K562 (cell line): ENCODE measurements at regions not wholly inside any gene's neighbourhood (a gene's known extent, or its start where the extent isn't known, plus 50 kb on each side); places are given as distances from the start of the nearest gene placed in this dataset.

Experiments
- ATAC-seq: fragments of 200-7000 bp; cut with Tn5 transposase; 3 replicates; pipeline ENCODE4 v1.9.1; 2020; ENCODE audit warnings: moderate library complexity
- BruUV-seq: library from RNA; stranded (reverse); fragments of 400-500 nt; replicated peaks from 2 replicates; lab custom pipeline; 2021; lab: Mats Ljungman, UMichigan
- CTCF ChIA-PET: fragments of 300-600 bp; formaldehyde crosslinking; extraction: SDS; loops from one replicate; lab custom pipeline; 2021; ENCODE audit warnings: low intra/inter-chr PET ratio; lab: Yijun Ruan, JAX
- POLR2A ChIA-PET: fragments of 300-600, 350-650 bp; sonication (Branson Sonifier 250); formaldehyde crosslinking; extraction: SDS; loops from one replicate; lab custom pipeline; 2021; ENCODE audit warnings: antibody characterized with exemption, inconsistent platforms; lab: Yijun Ruan, JAX
- DNase-seq, 4 experiments: peaks; one replicate each; pipeline versions ENCODE4 v3.0.0 to v3.0.0-alpha.2; 2011 to 2018; ENCODE audit warnings: low spot score in 3 of 4, mixed read lengths in 3 of 4; ENCODE audit errors: extremely low read depth in 1 of 4
- FAIRE-seq: peaks from 2 replicates; lab custom pipeline; 2011; peaks lifted over from hg19 to GRCh38; lab: Jason Lieb, UNC
- H2AFZ ChIP-seq: 2 replicates; pipeline ENCODE4 v1.6.0; 2011; ENCODE audit warnings: low read depth, low read length, control low read depth, inconsistent platforms
- H3K27ac ChIP-seq: fragments of 200-600 bp; 3 replicates; pipeline ENCODE4 v1.8.0; 2011; ENCODE audit warnings: low read depth, mild to moderate bottlenecking, control low read depth, inconsistent platforms, low read length, moderate library complexity, mixed read lengths; ENCODE audit errors: extremely low read depth
- H3K27me3 ChIP-seq, 2 experiments: fragments of 300-600 bp in 1 of 2; 2 replicates in 1 of 2; 3 replicates in 1 of 2; pipeline versions ENCODE4 v1.6.0 to v1.8.0; 2011; ENCODE audit warnings: inconsistent platforms in 2 of 2, low read length in 2 of 2, mild to moderate bottlenecking in 1 of 2, mixed read lengths in 1 of 2, moderate library complexity in 1 of 2; ENCODE audit not compliant: control insufficient read depth in 2 of 2, insufficient read depth in 2 of 2
- H3K36me3 ChIP-seq: fragments of 300-600 bp; 3 replicates; pipeline ENCODE4 v1.8.0; 2011; ENCODE audit warnings: mild to moderate bottlenecking, low read length, inconsistent platforms; ENCODE audit not compliant: control insufficient read depth, insufficient read depth
- H3K4me1 ChIP-seq, 2 experiments: fragments of 200-600 bp in 1 of 2; replicated peaks in 1 of 2; 2 replicates in 1 of 2; 3 replicates in 1 of 2; pipeline versions ENCODE4 v1.5.1 to v1.8.0; 2011; ENCODE audit warnings: inconsistent platforms in 2 of 2, low read length in 2 of 2, mild to moderate bottlenecking in 1 of 2, mixed read lengths in 1 of 2, moderate library complexity in 1 of 2; ENCODE audit not compliant: control insufficient read depth in 2 of 2, insufficient read depth in 2 of 2
- H3K4me2 ChIP-seq: 2 replicates; pipeline ENCODE4 v1.6.1; 2011; ENCODE audit warnings: low read length, control low read depth, inconsistent platforms, mixed read lengths; ENCODE audit not compliant: insufficient read depth
- H3K4me3 ChIP-seq: fragments of 200-600 bp; sonication (generic), shearing (Covaris generic); 2 replicates; pipeline ENCODE4 v1.5.1; 2016; ENCODE audit warnings: control low read depth, inconsistent platforms
- H3K79me2 ChIP-seq: fragments of 200-600 bp; 3 replicates; pipeline ENCODE4 v1.8.0; 2011; ENCODE audit warnings: low read length, inconsistent platforms; ENCODE audit not compliant: control insufficient read depth, insufficient read depth
- H3K9ac ChIP-seq, 2 experiments: 2 replicates each; pipeline versions ENCODE4 v1.6.0 to v1.6.1; 2011; ENCODE audit warnings: low read depth in 2 of 2, low read length in 2 of 2, control low read depth in 1 of 2, inconsistent platforms in 1 of 2, mild to moderate bottlenecking in 1 of 2, mixed read lengths in 1 of 2; ENCODE audit not compliant: insufficient read depth in 1 of 2
- H3K9me1 ChIP-seq: one replicate; pipeline ENCODE4 v1.6.0; 2011; ENCODE audit warnings: inconsistent platforms, mild to moderate bottlenecking, low read length, moderate library complexity; ENCODE audit not compliant: control insufficient read depth, insufficient read depth
- H3K9me3 ChIP-seq: replicated peaks from 2 replicates; pipeline ENCODE4 v1.5.1; 2011; ENCODE audit warnings: low read depth, low read length, inconsistent platforms; ENCODE audit not compliant: control insufficient read depth, insufficient read depth
- H4K20me1 ChIP-seq: replicated peaks from 2 replicates; pipeline ENCODE4 v1.6.1; 2011; ENCODE audit warnings: low read length, inconsistent platforms, mixed read lengths; ENCODE audit not compliant: control insufficient read depth, insufficient read depth
- CREBBP ChIP-seq: IDR thresholded peaks from one replicate; pipeline ENCODE4 v1.6.1; 2012; ENCODE audit warnings: low read depth, mild to moderate bottlenecking, control low read depth, inconsistent platforms, low read length
- GABPB1 ChIP-seq: sonication (generic); formaldehyde crosslinking; IDR thresholded peaks from 2 replicates; pipeline ENCODE4 v1.8.0; 2022; ENCODE audit warnings: mild to moderate bottlenecking, missing genetic modification reagents
- KLF13 ChIP-seq: fragments of 450-650 bp; IDR thresholded peaks from 2 replicates; pipeline ENCODE4 v1.6.1; 2016; ENCODE audit warnings: missing genetic modification characterization, low read depth, mild to moderate bottlenecking, missing compliant biosample characterization, moderate library complexity, borderline replicate concordance
- MAFF ChIP-seq: IDR thresholded peaks from 2 replicates; pipeline ENCODE4 v1.6.1; 2012; ENCODE audit warnings: low read length, improper control_type of control experiment
- NBN ChIP-seq: fragments of 450-650 bp; IDR thresholded peaks from 2 replicates; pipeline ENCODE4 v1.6.1; 2016; ENCODE audit warnings: low read depth, mild to moderate bottlenecking
- PHB2 ChIP-seq: fragments of 450-650 bp; IDR thresholded peaks from 2 replicates; pipeline ENCODE4 v1.6.1; 2017; ENCODE audit warnings: low read depth
- SRF ChIP-seq, 2 experiments: fragments of 250-450, 450-650 bp in 1 of 2; sonication (Bioruptor Pico) in 1 of 2; sonication (generic) in 1 of 2; formaldehyde crosslinking; IDR thresholded peaks; 2 replicates each; pipeline versions ENCODE4 v1.5.0 to v1.5.1; 2020 to 2022; ENCODE audit warnings: mild to moderate bottlenecking in 1 of 2, missing genetic modification reagents in 1 of 2
- TAF7 ChIP-seq: fragments of 450-650 bp; IDR thresholded peaks from 2 replicates; pipeline ENCODE4 v1.6.1; 2016; ENCODE audit warnings: missing genetic modification characterization, missing compliant biosample characterization
- TBL1XR1 ChIP-seq, 2 experiments: IDR thresholded peaks; 2 replicates each; pipeline ENCODE4 v1.6.1; 2012; ENCODE audit warnings: improper control_type of control experiment in 2 of 2, low read length in 2 of 2, mild to moderate bottlenecking in 1 of 2
- WGBS: fragments of 100-300 bp; shearing (Covaris generic); methylation state at CpG from one replicate; pipeline ENCODE4 v1.1.6; 2016; ENCODE audit warnings: low coverage, mixed read lengths; ENCODE audit not compliant: insufficient coverage; ENCODE audit errors: missing lambda C conversion rate; 5-methylcytosine and 5-hydroxymethylcytosine counted together
- in situ Hi-C: fragments of 300-500 bp; cut with MboI; formaldehyde crosslinking; loops from 4 replicates; pipeline ENCODE4 v1.15.0; 2018; ENCODE audit warnings: inconsistent platforms, mixed read lengths
- intact Hi-C: fragments of 100-400 bp; cut with micrococcal nuclease; formaldehyde crosslinking; loops from 2 replicates; pipeline ENCODE4 v1.14.2; 2022
- TF ChIP-seq, protein P1 (sequence below), 3 experiments: fragments of 200-800 bp in 1 of 3; sonication (Bioruptor generic) in 1 of 3; sonication (generic) in 1 of 3; formaldehyde crosslinking in 1 of 3; IDR thresholded peaks; 2 replicates each; pipeline versions ENCODE4 v1.6.1 to v1.8.0; 2016 to 2022; ENCODE audit warnings: mild to moderate bottlenecking in 2 of 3, missing compliant biosample characterization in 2 of 3, missing genetic modification characterization in 2 of 3, missing genetic modification reagents in 1 of 3
- TF ChIP-seq, protein P2 (sequence below): fragments of 250-450 bp; sonication (Bioruptor Pico); IDR thresholded peaks from 2 replicates; pipeline ENCODE4 v1.5.0; 2020; ENCODE audit warnings: mild to moderate bottlenecking

DNA sequence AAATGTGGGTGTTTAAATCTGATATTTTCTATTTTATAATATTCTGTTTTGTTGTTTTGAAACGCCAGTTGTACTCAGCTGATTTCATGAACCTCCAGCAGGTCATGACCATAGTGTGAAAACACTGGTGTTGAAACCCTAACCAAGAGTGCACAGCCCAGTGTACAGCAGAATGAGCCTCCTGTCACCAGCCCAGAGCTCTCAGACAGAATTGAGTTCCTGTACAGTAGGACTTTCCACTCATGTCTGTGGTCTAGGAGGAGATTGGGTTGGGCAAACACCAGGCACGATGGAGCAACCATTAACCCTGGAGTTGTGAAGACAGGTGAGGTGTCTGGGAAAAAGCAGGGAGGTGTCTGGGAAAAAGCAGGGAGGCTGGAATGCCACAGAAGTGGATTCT lies 908.8 kb downstream of the VRK1 start (continued):
- TF ChIP-seq SRF (CRISPR knock-in tag; IDR thresholded peaks at IDR 0.05) (no peak), TBL1XR1 (IDR thresholded peaks at IDR 0.05; ENCODE audit: low read length in 2 of 2) (no peak), CREBBP (no peak)

DNA sequence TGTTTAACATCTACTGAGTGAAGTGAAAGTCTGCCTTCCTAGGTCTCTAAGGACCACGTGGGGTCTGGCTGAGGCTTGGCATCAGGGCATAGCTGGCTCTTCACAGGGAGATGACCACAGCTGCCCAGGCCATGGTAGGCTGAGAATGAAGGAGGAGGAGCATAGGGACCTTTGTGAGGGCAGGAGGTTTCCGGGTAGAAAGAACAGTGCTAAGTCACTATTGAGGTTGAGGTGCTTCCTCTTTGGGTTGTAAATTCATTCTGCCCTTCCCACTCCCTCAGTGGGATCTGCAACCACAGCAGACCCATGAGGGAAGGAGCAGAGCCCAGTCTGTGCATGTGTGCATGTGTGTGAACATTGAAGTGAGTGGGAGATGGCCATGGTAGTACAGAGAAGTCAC lies 909.6 kb downstream of the VRK1 start:
- no peak overlapping the region for H3K4me2 ChIP-seq
- no peak overlapping the region for H3K4me3 ChIP-seq
- no peaks in the 10 kb centered on the region for H3K36me3 ChIP-seq
- no peak overlapping the region for H3K27ac ChIP-seq
- intact Hi-C loops: no loop called here
- no TSS peak for BruUV-seq
- no peaks in the 10 kb centered on the region for H3K79me2 ChIP-seq
- no peaks in the 10 kb centered on the region for H3K9me3 ChIP-seq
- TF ChIP-seq MAFF: no peak
- no peak for TF ChIP-seq PHB2
- no peak for TF ChIP-seq TAF7 (tag)
- TF ChIP-seq, all 486 proteins: peak for 0
- FAIRE-seq (no peak), DNase-seq (no peak), ATAC-seq (no peak)
- in situ Hi-C loops: no loop called here
- no peaks in the 10 kb centered on the region for H4K20me1 ChIP-seq
- 0% methylated on average over 2 of the region's 2 CpGs for WGBS
- no peak overlapping the region for H3K9ac ChIP-seq
- ChIA-PET CTCF (no interaction called here), POLR2A (no interaction called here)
- no peaks in the 10 kb centered on the region for H3K4me1 ChIP-seq
- no peak overlapping the region for H2AFZ ChIP-seq
- H3K9me1 ChIP-seq: no peaks in the 10 kb centered on the region
- no peaks in the 10 kb centered on the region for H3K27me3 ChIP-seq

DNA sequence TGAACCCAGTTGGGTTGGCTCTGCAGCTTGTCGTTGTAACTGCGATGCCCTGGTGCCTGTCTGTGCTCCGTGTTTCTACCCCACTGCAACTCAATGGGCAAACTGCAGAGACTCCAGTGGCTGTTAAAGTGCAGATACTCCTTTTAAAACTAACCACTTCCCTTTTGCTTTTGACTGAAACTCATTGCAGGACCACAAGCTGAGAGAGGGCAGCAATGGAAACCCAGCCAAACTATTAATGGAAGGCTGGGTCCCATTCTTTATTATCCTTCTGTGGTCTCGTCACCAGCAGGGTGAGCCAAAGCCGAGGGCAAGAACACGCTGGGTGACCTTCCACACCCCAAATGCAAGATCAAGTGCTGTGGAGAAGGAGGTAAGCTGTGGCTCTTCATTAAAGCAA lies 910.4 kb downstream of the VRK1 start:
- in situ Hi-C loops (no loop called here), intact Hi-C loops (no loop called here)
- Histone ChIP-seq H3K27ac (no peak overlapping the region), H3K9me1 (no peaks in the 10 kb centered on the region), H4K20me1 (no peaks in the 10 kb centered on the region), H3K4me3 (no peak overlapping the region), H3K4me2 (no peak overlapping the region), H3K27me3 (no peaks in the 10 kb centered on the region), H3K9ac (no peak overlapping the region), H3K9me3 (no peaks in the 10 kb centered on the region), H3K4me1 (no peaks in the 10 kb centered on the region), H3K36me3 (no peaks in the 10 kb centered on the region), H2AFZ (no peak overlapping the region), H3K79me2 (no peaks in the 10 kb centered on the region)
- no TSS peak for BruUV-seq
- WGBS: 0% methylated on average over 5 of the region's 6 CpGs
- DNase-seq: no peak
- no peak for ATAC-seq
- FAIRE-seq: no peak
- no peak for TF ChIP-seq NBN
- TF ChIP-seq, protein P1, sequence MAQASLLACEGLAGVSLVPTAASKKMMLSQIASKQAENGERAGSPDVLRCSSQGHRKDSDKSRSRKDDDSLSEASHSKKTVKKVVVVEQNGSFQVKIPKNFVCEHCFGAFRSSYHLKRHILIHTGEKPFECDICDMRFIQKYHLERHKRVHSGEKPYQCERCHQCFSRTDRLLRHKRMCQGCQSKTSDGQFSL (CRISPR knock-in tag; IDR thresholded peaks at IDR 0.05): no peak
- TF ChIP-seq, protein P1 (tag; IDR thresholded peaks at IDR 0.05): no peak
- no peak for TF ChIP-seq KLF13 (tag)
- no peak for TF ChIP-seq GABPB1 (CRISPR knock-in tag)
- TF ChIP-seq, protein P2, sequence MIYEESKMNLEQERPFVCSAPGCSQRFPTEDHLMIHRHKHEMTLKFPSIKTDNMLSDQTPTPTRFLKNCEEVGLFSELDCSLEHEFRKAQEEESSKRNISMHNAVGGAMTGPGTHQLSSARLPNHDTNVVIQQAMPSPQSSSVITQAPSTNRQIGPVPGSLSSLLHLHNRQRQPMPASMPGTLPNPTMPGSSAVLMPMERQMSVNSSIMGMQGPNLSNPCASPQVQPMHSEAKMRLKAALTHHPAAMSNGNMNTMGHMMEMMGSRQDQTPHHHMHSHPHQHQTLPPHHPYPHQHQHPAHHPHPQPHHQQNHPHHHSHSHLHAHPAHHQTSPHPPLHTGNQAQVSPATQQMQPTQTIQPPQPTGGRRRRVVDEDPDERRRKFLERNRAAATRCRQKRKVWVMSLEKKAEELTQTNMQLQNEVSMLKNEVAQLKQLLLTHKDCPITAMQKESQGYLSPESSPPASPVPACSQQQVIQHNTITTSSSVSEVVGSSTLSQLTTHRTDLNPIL: no peak
- CTCF ChIA-PET: no interaction called here
- POLR2A ChIA-PET: no interaction called here
